ENCODE measurements at regions not wholly inside any gene's neighbourhood (a gene's known extent, or its start where the extent isn't known, plus 50 kb on each side); places are given as distances from the start of the nearest gene placed in this dataset.
"Not testable (repeated sequence)": the region's sequence is repeated elsewhere in the genome, so short reads cannot be mapped to it uniquely, and the experiment has no call there.

DNA sequence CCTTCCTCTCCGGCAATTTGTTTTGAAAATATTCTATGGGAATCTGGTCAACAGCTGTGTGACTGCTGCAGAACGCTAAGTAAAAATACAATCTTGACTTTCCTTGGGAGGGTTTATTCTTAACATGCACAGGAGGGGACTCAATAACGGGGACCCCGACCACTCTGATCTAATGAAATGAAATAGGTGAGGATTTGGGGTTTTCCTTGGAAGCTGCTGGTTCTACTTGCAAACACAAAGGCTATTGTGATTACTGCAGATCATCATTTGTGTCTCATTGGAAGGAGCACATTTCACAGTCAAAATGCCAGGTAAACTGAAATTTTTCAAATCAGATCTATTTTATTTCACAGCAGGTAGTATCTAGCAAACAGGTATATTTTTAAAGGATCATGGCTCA lies 366.1 kb downstream of the SHANK2 start:
- no peak for DNase-seq

DNA sequence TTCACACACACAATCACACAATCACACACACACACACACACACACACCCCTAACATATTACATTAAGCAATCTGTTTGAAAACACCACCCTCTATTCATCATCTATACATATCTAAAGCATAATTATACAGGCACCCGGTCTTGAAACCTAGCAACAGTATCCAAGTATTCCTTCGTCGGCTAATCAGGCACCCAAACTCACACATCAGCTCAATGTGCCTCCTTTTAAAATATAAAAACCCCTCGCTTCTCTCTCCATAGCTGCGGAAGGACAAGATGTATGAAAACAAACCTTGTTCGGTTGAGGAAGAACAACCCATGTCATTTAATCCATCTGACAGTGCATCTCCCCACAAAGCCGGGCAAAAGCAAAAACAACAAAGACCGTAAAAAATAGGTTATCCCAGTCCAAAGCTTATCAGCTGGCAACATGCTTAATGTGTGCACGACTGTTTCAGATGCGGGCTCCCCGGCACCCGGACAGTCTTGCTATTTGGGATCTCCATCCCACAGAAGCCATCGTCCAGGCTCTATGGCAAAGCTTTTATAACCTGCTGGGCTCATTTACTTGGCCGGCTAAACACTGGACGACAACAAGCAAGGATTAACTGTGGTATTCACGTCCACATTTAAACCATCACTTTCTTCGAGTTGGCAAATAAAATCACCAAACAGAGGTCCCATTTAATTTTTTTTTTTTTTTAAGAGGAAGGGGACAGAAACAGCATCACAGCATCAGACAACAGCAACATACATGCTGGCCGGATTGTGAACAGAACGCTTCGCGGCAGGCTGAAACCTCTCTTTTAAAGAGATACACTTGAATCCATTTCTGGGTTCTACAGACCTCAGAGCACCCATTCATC lies 365.5 kb downstream of the SHANK2 start:
- DNase-seq, result no peak

DNA sequence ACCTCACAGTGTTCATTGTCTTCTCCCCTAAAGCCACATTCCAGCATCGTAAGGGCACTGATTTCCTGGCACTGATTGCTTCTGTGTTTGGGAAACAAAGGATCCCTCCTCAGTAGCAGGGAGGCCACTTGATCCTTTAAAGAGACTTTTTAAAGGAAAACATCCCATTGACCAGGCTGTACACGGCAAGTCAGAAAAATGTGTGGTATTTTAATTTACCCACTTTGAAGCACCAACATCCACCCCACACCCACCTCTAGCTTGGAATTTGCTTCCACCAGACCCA lies 364.9 kb downstream of the SHANK2 start:
- no peak for DNase-seq

DNA sequence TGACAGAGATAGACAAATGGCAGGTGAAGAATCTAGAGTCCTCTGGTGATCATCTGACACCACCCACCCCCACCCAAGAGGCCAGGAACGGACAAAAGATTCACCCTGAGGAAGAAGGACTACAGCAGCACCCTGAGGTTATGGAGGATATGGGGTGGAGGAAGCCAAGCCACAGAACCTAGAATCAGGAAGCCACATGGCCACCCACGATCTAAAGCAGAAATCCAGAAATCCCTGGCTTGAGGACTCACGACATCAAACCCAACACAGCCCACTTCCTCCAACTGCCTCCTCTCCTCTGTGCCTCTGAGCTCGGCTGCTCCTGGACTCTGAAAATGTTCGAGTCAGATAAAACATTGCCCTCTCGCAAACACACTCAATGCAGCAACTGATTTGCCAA lies 364.3 kb downstream of the SHANK2 start:
- DNase-seq, result no peak

DNA sequence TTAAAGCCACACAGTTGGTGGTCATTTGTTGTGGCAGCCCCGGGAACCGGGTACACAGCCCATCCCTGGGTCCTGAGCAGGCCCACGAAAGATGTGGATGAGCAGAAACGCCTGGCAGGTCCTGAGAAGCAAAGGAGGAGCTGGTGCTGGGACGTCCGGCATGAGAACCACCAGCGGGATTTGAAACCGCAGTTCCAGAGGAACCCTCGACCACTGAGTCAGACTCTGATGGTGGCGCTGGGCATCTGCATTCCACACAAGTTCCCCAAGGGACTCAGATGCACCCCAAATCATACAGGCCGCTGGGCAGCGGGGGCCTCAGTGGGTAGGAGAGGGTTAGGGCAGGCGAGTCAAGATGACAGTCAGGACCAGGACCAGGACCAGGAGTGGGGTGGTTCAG lies 363.0 kb downstream of the SHANK2 start:
- no peak for DNase-seq

- DNase-seq, result no peak
These were observed 360.5 kb downstream of the SHANK2 start for GRCh38 chr11:70891844-70892380.

GRCh38 chr11:70892889-70893288 lies 359.5 kb downstream of the SHANK2 start:
- no peak for DNase-seq

- DNase-seq, result no peak
These were observed 357.6 kb downstream of the SHANK2 start for GRCh38 chr11:70894566-70895365.

GRCh38 chr11:70895366-70895670 lies 357.1 kb downstream of the SHANK2 start:
- DNase-seq, result no peak

DNA sequence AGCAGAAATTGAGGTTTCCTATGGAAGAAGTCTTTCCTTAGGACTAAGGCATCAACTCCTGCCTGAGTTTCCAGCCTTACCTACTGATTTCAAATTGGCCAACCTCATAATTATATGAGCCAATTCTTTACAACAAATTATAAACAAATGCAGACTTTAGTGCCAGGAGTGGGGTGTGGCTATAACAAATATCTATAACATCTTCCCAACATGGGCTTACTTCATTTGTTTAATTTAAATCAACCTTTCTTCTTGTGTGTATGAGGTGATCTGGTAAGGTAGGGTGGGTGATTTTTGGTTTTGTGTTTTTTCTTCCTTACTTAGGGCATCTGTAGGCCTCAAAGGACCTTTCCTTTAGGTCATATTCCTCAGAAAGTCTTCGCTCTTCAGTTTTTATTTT lies 354.9 kb downstream of the SHANK2 start:
- DNase-seq, result no peak

DNA sequence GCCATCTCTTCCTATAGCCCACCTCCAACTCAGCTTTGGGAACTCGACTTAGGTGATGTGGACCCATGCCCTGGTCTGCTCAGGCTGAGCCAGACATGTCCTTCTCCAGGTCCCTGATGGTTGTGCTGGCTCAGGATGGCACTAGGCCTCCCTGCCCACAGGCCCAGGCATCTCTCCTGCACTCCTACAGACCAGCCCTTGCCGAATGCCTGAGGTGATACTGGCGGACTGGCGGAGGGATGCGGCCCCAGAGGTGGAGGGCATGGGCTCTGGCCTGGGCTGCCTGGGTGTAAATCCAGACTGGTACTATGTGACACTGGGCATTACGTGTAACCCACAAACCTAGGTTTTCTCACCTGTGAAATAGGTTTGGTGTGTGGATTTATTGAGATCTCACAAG lies 352.8 kb downstream of the SHANK2 start:
- DNase-seq, result no peak

DNA sequence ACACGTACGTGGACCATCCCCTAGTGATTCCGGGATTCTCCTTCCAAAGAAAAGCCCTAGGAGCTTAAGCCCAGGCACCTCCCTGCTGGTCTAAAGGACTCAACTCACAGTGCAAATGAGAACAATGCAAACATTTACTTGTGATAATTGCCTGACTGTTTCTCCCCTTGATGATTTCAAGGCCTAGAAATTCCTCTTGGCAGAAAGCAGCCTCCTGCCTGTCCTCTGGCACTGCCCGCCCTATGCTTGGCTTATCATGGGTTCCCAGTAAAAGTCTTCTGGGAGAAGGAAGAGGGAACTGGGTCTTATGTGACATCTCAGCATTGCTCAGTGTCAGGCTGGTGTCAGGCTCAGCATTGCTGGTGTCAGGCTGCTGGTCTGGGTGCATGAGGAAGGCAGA lies 351.8 kb downstream of the SHANK2 start:
- no peak for DNase-seq

- DNase-seq, result no peak
These were observed 350.3 kb downstream of the SHANK2 start for GRCh38 chr11:70901951-70902521.

DNA sequence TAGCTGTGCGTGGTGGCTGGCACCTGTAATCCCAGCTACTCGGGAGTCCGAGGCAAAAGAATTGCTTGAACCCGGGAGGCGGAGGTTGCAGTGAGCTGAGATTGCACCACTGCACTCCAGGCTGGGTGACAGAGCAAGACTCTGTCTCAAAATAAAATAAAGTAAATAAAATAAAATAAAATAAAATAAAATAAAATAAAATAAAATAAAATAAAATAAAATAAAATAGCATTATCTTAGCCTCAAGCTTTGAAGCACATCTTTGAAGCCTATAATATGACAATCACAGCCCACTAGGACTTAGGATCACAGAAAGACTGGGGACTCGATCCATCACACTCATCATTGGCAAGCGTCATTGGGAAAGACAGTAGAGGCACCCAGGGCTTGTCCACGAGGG lies 349.1 kb downstream of the SHANK2 start:
- not testable (repeated sequence) for DNase-seq

DNA sequence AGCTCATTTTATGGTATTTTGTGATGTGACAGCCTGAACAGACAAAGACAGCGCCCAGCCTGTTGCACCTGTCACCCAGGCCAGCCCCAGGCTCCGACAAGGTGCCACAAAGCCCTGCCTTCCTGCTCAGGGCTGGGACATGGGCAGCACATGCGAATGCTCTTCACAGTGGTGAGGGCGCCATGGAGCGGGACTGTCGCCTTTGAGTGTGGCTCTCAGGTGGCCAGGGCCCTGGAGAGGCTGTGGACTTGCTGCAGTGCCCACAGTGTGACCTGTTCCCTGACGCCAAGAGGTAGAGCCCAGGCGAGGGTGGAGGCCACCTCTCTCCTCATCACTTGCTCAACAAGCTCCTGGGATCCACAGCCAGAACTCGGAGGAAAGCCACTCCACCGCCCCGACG lies 346.3 kb downstream of the SHANK2 start:
- no peak for DNase-seq

- DNase-seq, result no peak
These were observed 344.2 kb downstream of the SHANK2 start for GRCh38 chr11:70908223-70908622.

- DNase-seq, result no peak
These were observed 341.5 kb downstream of the SHANK2 start for GRCh38 chr11:70910835-70911234.

DNA sequence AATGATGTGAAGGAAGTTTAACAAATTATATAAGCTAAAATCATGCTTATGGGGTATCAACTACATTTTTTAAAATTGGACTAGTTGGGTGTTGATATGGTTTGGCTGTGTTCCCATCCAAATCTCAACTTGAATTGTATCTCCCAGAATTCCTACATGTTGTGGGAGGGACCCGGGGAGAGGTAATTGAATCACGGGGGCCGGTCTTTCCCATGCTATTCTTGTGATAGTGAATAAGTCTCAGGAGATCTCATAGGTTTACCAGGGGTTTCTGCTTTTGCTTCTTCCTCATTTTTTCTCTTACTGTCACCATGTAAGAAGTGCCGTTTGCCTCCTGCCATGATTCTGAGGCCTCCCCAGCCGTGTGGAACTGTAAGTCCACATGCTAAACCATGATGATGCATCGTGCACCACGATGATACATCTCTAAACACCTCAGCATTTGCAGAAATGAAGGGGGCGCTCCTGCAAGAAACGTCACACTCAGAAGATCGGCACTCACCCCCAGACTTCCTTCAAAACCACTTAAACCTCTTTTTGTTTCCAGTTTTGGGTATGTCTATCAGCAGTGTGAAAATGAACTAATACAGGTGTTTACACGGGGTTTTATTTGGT lies 340.0 kb downstream of the SHANK2 start:
- no peak for DNase-seq

GRCh38 chr11:70913715-70914231 lies 338.6 kb downstream of the SHANK2 start:
- DNase-seq, result no peak

GRCh38 chr11:70914496-70914895 lies 337.9 kb downstream of the SHANK2 start:
- no peak for DNase-seq

DNA sequence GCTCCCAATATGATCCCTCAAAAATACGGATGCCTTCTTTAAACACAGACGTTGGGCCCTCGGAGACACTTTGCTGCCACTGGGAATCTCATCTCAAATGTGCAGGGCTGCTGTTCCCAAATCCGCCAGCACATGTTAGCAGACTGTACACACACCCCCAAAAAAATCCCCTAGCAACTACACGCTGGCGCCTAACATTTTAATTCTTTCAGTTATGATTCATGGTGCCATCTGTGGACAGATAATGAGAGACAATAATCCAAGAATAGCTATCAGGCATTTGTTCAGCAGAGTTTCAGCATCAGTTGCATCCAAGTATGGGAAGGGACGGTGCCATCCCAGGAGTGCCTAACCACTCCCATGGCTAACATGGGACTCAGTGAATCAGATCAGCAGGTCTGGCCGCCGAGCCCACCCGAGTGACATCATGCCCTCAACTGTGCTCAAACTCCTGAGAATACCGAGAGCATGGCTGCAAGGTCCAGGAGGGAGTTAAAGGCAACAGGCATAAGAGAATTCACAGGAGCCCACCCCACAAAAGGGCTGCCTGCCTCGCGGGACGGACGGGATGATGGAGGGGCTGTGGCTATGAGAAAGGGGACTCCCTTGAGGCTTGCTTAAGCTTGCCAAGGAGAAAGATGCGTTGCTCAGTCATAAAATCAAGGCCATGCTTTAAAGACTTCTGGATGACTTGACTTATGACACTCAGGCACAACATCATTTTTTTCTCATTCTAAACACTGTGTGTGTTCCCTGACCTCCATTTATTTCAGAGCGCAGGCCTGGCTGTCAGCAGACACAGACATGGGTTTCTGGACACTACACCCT lies 337.0 kb downstream of the SHANK2 start:
- DNase-seq, result no peak

DNA sequence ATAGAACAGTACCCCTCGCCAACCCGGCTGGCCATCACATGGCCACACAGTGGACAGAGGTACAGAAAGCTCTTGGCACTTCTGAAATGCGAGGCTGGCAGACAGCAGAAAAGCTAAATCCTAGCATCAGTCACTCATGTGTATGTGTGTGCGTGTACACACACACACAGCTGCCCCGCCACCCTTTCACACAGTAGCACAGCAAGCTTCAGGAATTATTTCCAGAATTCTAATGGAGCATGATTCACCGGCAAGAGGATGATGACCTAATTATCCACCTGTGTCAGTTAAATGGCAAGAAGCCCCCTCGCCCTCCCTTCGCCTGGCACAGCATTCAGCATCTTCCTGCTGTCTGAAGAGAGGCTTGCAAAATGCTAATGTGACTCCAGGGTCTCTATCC lies 336.0 kb downstream of the SHANK2 start:
- no peak for DNase-seq

All from central memory CD4-positive, alpha-beta T cell (primary cell).